ENCODE measurements at regions not wholly inside any gene's neighbourhood (a gene's known extent, or its start where the extent isn't known, plus 50 kb on each side); places are given as distances from the start of the nearest gene placed in this dataset.

- TF ChIP-seq CTCF (IDR thresholded peaks at IDR 0.05; ENCODE audit: insufficient read depth, low read length, missing control alignments) = no peak
- DNase-seq (ENCODE audit: low read depth, low spot score) = peak; percentile 29
- CTCF ChIA-PET = interaction anchor here (2.4 kb wide), 1 partner anchor 24 kb away, joined by 7 read pairs; no protein-coding TSS in a partner anchor
- no peak overlapping the region for H3K4me3 ChIP-seq (ENCODE audit: low read depth, low read length)
- POLR2A ChIA-PET = no interaction called here
Observed at GRCh38 chr4:123587983-123588494, 191.4 kb downstream of the SPRY1 start.

GRCh38 chr4:123588631-123589241, 192.1 kb downstream of the SPRY1 start:
- ChIA-PET CTCF (interaction anchor here (2.4 kb wide), 1 partner anchor 24 kb away, joined by 7 read pairs; no protein-coding TSS in a partner anchor), POLR2A (no interaction called here)
- no peak overlapping the region for H3K4me3 ChIP-seq (ENCODE audit: low read depth, low read length)

GRCh38 chr4:123589301-123589700, 192.7 kb downstream of the SPRY1 start:
- H3K4me3 ChIP-seq (ENCODE audit: low read depth, low read length) = no peak overlapping the region
- ChIA-PET POLR2A (no interaction called here), CTCF (interaction anchor here (2.4 kb wide), 1 partner anchor 25 kb away, joined by 7 read pairs; no protein-coding TSS in a partner anchor)
- no peak for DNase-seq (ENCODE audit: low read depth, low spot score)
- TF ChIP-seq CTCF (IDR thresholded peaks at IDR 0.05; ENCODE audit: insufficient read depth, low read length, missing control alignments) = no peak

More at GRCh38 chr4:123588631-123589241, 192.1 kb downstream of the SPRY1 start:
- TF ChIP-seq CTCF (IDR thresholded peaks at IDR 0.05; ENCODE audit: insufficient read depth, low read length, missing control alignments) = no peak
- DNase-seq (ENCODE audit: low read depth, low spot score) = no peak

- no peak overlapping the region for H3K4me3 ChIP-seq (ENCODE audit: low read depth, low read length)
- ChIA-PET POLR2A (no interaction called here), CTCF (no interaction called here)
- TF ChIP-seq CTCF (IDR thresholded peaks at IDR 0.05; ENCODE audit: insufficient read depth, low read length, missing control alignments) = no peak
- no peak for DNase-seq (ENCODE audit: low read depth, low spot score)
Observed at GRCh38 chr4:123591875-123592274, 195.3 kb downstream of the SPRY1 start.

- H3K4me3 ChIP-seq (ENCODE audit: low read depth, low read length) = no peak overlapping the region
- no peak for TF ChIP-seq CTCF (IDR thresholded peaks at IDR 0.05; ENCODE audit: insufficient read depth, low read length, missing control alignments)
- no peak for DNase-seq (ENCODE audit: low read depth, low spot score)
- CTCF ChIA-PET = no interaction called here
- POLR2A ChIA-PET = no interaction called here
Observed at GRCh38 chr4:123593655-123594054, 197.1 kb downstream of the SPRY1 start.

GRCh38 chr4:123596805-123597204, 200.2 kb downstream of the SPRY1 start:
- CTCF ChIA-PET = no interaction called here
- POLR2A ChIA-PET = no interaction called here
- no peak for DNase-seq (ENCODE audit: low read depth, low spot score)
- TF ChIP-seq CTCF (IDR thresholded peaks at IDR 0.05; ENCODE audit: insufficient read depth, low read length, missing control alignments) = no peak
- no peak overlapping the region for H3K4me3 ChIP-seq (ENCODE audit: low read depth, low read length)
